Liver (tissue), 8 donors: ENCODE measurements at regions not wholly inside any gene's neighbourhood (a gene's known extent, or its start where the extent isn't known, plus 50 kb on each side); places are given as distances from the start of the nearest gene placed in this dataset.
"Not testable (repeated sequence)": the region's sequence is repeated elsewhere in the genome, so short reads cannot be mapped to it uniquely, and the experiment has no call there.

Source experiments
- DNase-seq: peaks from one replicate; pipeline ENCODE4 v3.0.0-alpha.2; 2017; ENCODE audit warnings: low spot score
- H3K27ac ChIP-seq, 2 donors: one replicate each; pipeline ENCODE4 v1.7.0; 2013; ENCODE audit warnings: inconsistent platforms in 2 of 2, low read length in 2 of 2, control low read depth in 1 of 2, low read depth in 1 of 2, mild to moderate bottlenecking in 1 of 2
- H3K27me3 ChIP-seq, 4 donors: one replicate each; pipeline versions ENCODE4 v1.6.1 to v1.7.0; 2013; ENCODE audit warnings: low read length in 3 of 4, inconsistent platforms in 1 of 4, mild to moderate bottlenecking in 1 of 4, moderate library complexity in 1 of 4; ENCODE audit not compliant: control insufficient read depth in 4 of 4, insufficient read depth in 4 of 4
- H3K36me3 ChIP-seq, 4 donors: one replicate each; pipeline versions ENCODE4 v1.6.1 to v1.7.0; 2013; ENCODE audit warnings: low read length in 3 of 4, mild to moderate bottlenecking in 3 of 4, low read depth in 1 of 4, moderate library complexity in 1 of 4; ENCODE audit not compliant: control insufficient read depth in 4 of 4, insufficient read depth in 3 of 4
- H3K4me1 ChIP-seq, 4 donors: one replicate each; pipeline versions ENCODE4 v1.6.1 to v1.7.0; 2013; ENCODE audit warnings: low read length in 3 of 4, mild to moderate bottlenecking in 3 of 4, moderate library complexity in 1 of 4; ENCODE audit not compliant: control insufficient read depth in 4 of 4, insufficient read depth in 4 of 4
- H3K4me3 ChIP-seq, 3 donors: one replicate each; pipeline versions ENCODE4 v1.6.1 to v1.7.0; 2013; ENCODE audit warnings: low read length in 3 of 3, control low read depth in 1 of 3, low read depth in 1 of 3, mild to moderate bottlenecking in 1 of 3
- H3K9ac ChIP-seq, 2 donors: one replicate each; pipeline ENCODE4 v1.7.0; 2013; ENCODE audit warnings: low read length in 2 of 2, mild to moderate bottlenecking in 2 of 2, moderate library complexity in 2 of 2, control low read depth in 1 of 2, low read depth in 1 of 2
- H3K9me3 ChIP-seq, 4 donors: one replicate each; pipeline versions ENCODE4 v1.6.1 to v1.7.0; 2013; ENCODE audit warnings: low read length in 3 of 4; ENCODE audit not compliant: control insufficient read depth in 4 of 4
- ATF3 ChIP-seq: IDR thresholded peaks from 2 replicates; pipeline ENCODE4 v1.6.1; 2016; ENCODE audit warnings: antibody characterized with exemption
- CTCF ChIP-seq: fragments of 150-350 bp; IDR thresholded peaks from 2 replicates; pipeline ENCODE4 v1.5.1; 2017; ENCODE audit warnings: improper control_type of control experiment, low read depth, low read length; ENCODE audit not compliant: missing input control
- EGR1 ChIP-seq, 2 donors: IDR thresholded peaks; 2 replicates each; pipeline ENCODE4 v1.6.1; 2016 to 2018; ENCODE audit warnings: antibody characterized with exemption in 2 of 2, low read depth in 2 of 2
- FOXA1 ChIP-seq: IDR thresholded peaks from 2 replicates; pipeline ENCODE4 v1.6.1; 2016; ENCODE audit warnings: antibody characterized with exemption
- FOXA2 ChIP-seq: IDR thresholded peaks from 2 replicates; pipeline ENCODE4 v1.6.1; 2016; ENCODE audit warnings: antibody characterized with exemption
- GABPA ChIP-seq, 2 donors: IDR thresholded peaks in 1 of 2; conservative IDR thresholded peaks in 1 of 2; 2 replicates each; pipeline ENCODE4 v1.6.1; 2016; ENCODE audit warnings: antibody characterized with exemption in 2 of 2, mild to moderate bottlenecking in 1 of 2, moderate library complexity in 1 of 2
- HNF4A ChIP-seq, 2 donors: conservative IDR thresholded peaks; 2 replicates each; pipeline ENCODE4 v1.6.1; 2016; ENCODE audit warnings: antibody characterized with exemption in 2 of 2, mild to moderate bottlenecking in 2 of 2
- HNF4G ChIP-seq: IDR thresholded peaks from 2 replicates; pipeline ENCODE4 v1.6.1; 2016; ENCODE audit warnings: antibody characterized with exemption
- JUND ChIP-seq, 2 donors: IDR thresholded peaks; 2 replicates each; pipeline ENCODE4 v1.6.1; 2016; ENCODE audit warnings: antibody characterized with exemption in 2 of 2
- MAX ChIP-seq: IDR thresholded peaks from 2 replicates; pipeline ENCODE4 v1.6.1; 2016; ENCODE audit warnings: antibody characterized with exemption
- NR2F2 ChIP-seq: IDR thresholded peaks from 2 replicates; pipeline ENCODE4 v1.6.1; 2016; ENCODE audit warnings: antibody characterized with exemption
- RAD21 ChIP-seq, 2 donors: IDR thresholded peaks; 2 replicates each; pipeline ENCODE4 v1.6.1; 2016; ENCODE audit warnings: antibody characterized with exemption in 2 of 2, mild to moderate bottlenecking in 2 of 2
- REST ChIP-seq: IDR thresholded peaks from 2 replicates; pipeline ENCODE4 v1.6.1; 2016; ENCODE audit warnings: antibody characterized with exemption, mild to moderate bottlenecking
- RXRA ChIP-seq, 2 donors: IDR thresholded peaks; 2 replicates each; pipeline ENCODE4 v1.6.1; 2017 to 2018; ENCODE audit warnings: antibody characterized with exemption in 2 of 2, mild to moderate bottlenecking in 1 of 2
- SP1 ChIP-seq: IDR thresholded peaks from 2 replicates; pipeline ENCODE4 v1.6.1; 2018; ENCODE audit warnings: antibody characterized with exemption, mild to moderate bottlenecking
- YY1 ChIP-seq: IDR thresholded peaks from 2 replicates; pipeline ENCODE4 v1.6.1; 2016; ENCODE audit warnings: antibody characterized with exemption, mild to moderate bottlenecking
- ZBTB33 ChIP-seq: IDR thresholded peaks from 2 replicates; pipeline ENCODE4 v1.6.1; 2016; ENCODE audit warnings: antibody characterized with exemption
- WGBS: extraction: QIAGEN DNeasy Blood & Tissue Kit; methylation state at CpG from one replicate; pipeline ENCODE4 v1.1.7; 2013; 5-methylcytosine and 5-hydroxymethylcytosine counted together
- donor health status: healthy.
- donor health status: healthy.
- donor health status: healthy.
- donor health status: healthy.
- donor health status: healthy.

- not testable (repeated sequence) for H3K4me3 ChIP-seq, H3K9me3 ChIP-seq, H3K27me3 ChIP-seq, H3K27ac ChIP-seq, H3K36me3 ChIP-seq, H3K4me1 ChIP-seq, DNase-seq, H3K9ac ChIP-seq
- WGBS = 93% methylated on average over 2 of the region's 4 CpGs
Measured at GRCh38 chr14:34273716-34274115, 188.3 kb downstream of the SPTSSA start.

GRCh38 chr14:34270361-34270760 is 191.7 kb downstream of the SPTSSA start:
- H3K4me3 ChIP-seq = no peak overlapping the region
- no peaks in the 10 kb centered on the region for H3K4me1 ChIP-seq
- H3K9me3 ChIP-seq = no peaks in the 10 kb centered on the region
- 76% methylated on average over 5 of the region's 5 CpGs for WGBS
- no peak for DNase-seq
- no peak overlapping the region for H3K9ac ChIP-seq
- no peak overlapping the region for H3K27ac ChIP-seq
- no peak for TF ChIP-seq FOXA1
- TF ChIP-seq NR2F2 = no peak
- TF ChIP-seq ZBTB33 = no peak
- TF ChIP-seq HNF4G = no peak
- no peak for TF ChIP-seq ATF3
- TF ChIP-seq RXRA (IDR thresholded peaks at IDR 0.05) = no peak
- TF ChIP-seq MAX = no peak
- TF ChIP-seq FOXA2 = no peak
- TF ChIP-seq JUND (IDR thresholded peaks at IDR 0.05) = no peak
- TF ChIP-seq RAD21 (IDR thresholded peaks at IDR 0.05) = no peak
- no peak for TF ChIP-seq GABPA (IDR thresholded peaks at IDR 0.05 in 1 of 2, conservative IDR thresholded peaks at IDR 0.05 in 1 of 2)
- TF ChIP-seq HNF4A (conservative IDR thresholded peaks at IDR 0.05) = no peak
- no peak for TF ChIP-seq SP1
- no peak for TF ChIP-seq YY1
- no peaks in the 10 kb centered on the region for H3K36me3 ChIP-seq
- H3K27me3 ChIP-seq = no peaks in the 10 kb centered on the region

GRCh38 chr14:34266344-34266743 is 195.7 kb downstream of the SPTSSA start:
- no peaks in the 10 kb centered on the region for H3K27me3 ChIP-seq
- peaks cover 0 to 3% (median 0%) of the 10 kb centered on the region in 4 donors for H3K9me3 ChIP-seq
- no peak for DNase-seq
- H3K4me3 ChIP-seq = no peak overlapping the region
- 71% methylated on average over 4 of the region's 4 CpGs for WGBS
- TF ChIP-seq GABPA (IDR thresholded peaks at IDR 0.05 in 1 of 2, conservative IDR thresholded peaks at IDR 0.05 in 1 of 2) (no peak), FOXA2 (no peak), CTCF (no peak), MAX (no peak), HNF4G (no peak), YY1 (no peak), RAD21 (IDR thresholded peaks at IDR 0.05) (no peak), RXRA (IDR thresholded peaks at IDR 0.05) (no peak), REST (no peak), ATF3 (no peak), EGR1 (IDR thresholded peaks at IDR 0.05; ENCODE audit: low read depth in 2 of 2) (no peak), ZBTB33 (no peak), HNF4A (conservative IDR thresholded peaks at IDR 0.05) (no peak), SP1 (no peak), JUND (IDR thresholded peaks at IDR 0.05) (no peak)
- no peak overlapping the region for H3K9ac ChIP-seq
- no peak overlapping the region for H3K27ac ChIP-seq
- H3K4me1 ChIP-seq = no peaks in the 10 kb centered on the region
- H3K36me3 ChIP-seq = no peaks in the 10 kb centered on the region
